Astrocyte of the cerebellum (primary cell): ENCODE measurements at regions not wholly inside any gene's neighbourhood (a gene's known extent, or its start where the extent isn't known, plus 50 kb on each side); places are given as distances from the start of the nearest gene placed in this dataset.

ENCODE experiments used
- DNase-seq: peaks from one replicate; pipeline ENCODE4 v3.0.0-alpha.2; 2011; ENCODE audit warnings: low read depth
- H3K4me3 ChIP-seq: 2 replicates; pipeline ENCODE4 v1.5.1; 2011; ENCODE audit warnings: mild to moderate bottlenecking, low read depth, low read length, moderate library complexity
- CTCF ChIP-seq: IDR thresholded peaks from 2 replicates; pipeline ENCODE4 v1.5.1; 2012; ENCODE audit warnings: low read length, low read depth, moderate library complexity, mild to moderate bottlenecking; ENCODE audit errors: missing control alignments
- in situ Hi-C: cut with HindIII; loops from 2 replicates; pipeline ENCODE4 v1.10.0; 2017; ENCODE audit warnings: low sequenced_read_pairs

GRCh38 chr1:4964634-4965345 lies 310.4 kb downstream of the AJAP1 start:
- DNase-seq = no peak
- H3K4me3 ChIP-seq = no peak overlapping the region
- in situ Hi-C loops = no loop called here
- TF ChIP-seq CTCF = no peak

- no peak for DNase-seq
- no peak overlapping the region for H3K4me3 ChIP-seq
- TF ChIP-seq CTCF = no peak
- in situ Hi-C loops = no loop called here
These were observed 308.8 kb downstream of the AJAP1 start for GRCh38 chr1:4963251-4963650.

GRCh38 chr1:4962836-4963235 lies 308.4 kb downstream of the AJAP1 start:
- H3K4me3 ChIP-seq = no peak overlapping the region
- no peak for DNase-seq
- TF ChIP-seq CTCF = no peak
- in situ Hi-C loops = no loop called here

- no peak for TF ChIP-seq CTCF
- no peak for DNase-seq
- in situ Hi-C loops = no loop called here
- H3K4me3 ChIP-seq = no peak overlapping the region
These were observed 307.7 kb downstream of the AJAP1 start for GRCh38 chr1:4961935-4962645.

GRCh38 chr1:4960782-4961475 lies 306.5 kb downstream of the AJAP1 start:
- in situ Hi-C loops = no loop called here
- H3K4me3 ChIP-seq = no peak overlapping the region

More at GRCh38 chr1:4960782-4961475, 306.5 kb downstream of the AJAP1 start:
- no peak for DNase-seq
- no peak for TF ChIP-seq CTCF
